Stomach (tissue), 4 donors: ENCODE measurements at regions not wholly inside any gene's neighbourhood (a gene's known extent, or its start where the extent isn't known, plus 50 kb on each side); places are given as distances from the start of the nearest gene placed in this dataset.

ENCODE experiments used
- EP300 ChIP-seq: sonication (generic); formaldehyde crosslinking; IDR thresholded peaks from one replicate; pipeline ENCODE4 v1.6.1; 2017; ENCODE audit warnings: antibody characterized with exemption
- POLR2A ChIP-seq, 4 donors: fragments of 450-650 bp; IDR thresholded peaks; one replicate each; pipeline ENCODE4 v1.6.1; 2016; ENCODE audit warnings: antibody characterized with exemption in 4 of 4, control low read depth in 2 of 4, mild to moderate bottlenecking in 1 of 4, moderate library complexity in 1 of 4
- TF ChIP-seq, protein P1 (sequence below), 7 experiments: fragments of 450-650 bp in 4 of 7; fragments of 200-600 bp in 3 of 7; sonication (generic) in 3 of 7; IDR thresholded peaks; one replicate each; pipeline ENCODE4 v1.5.1; 2016 to 2019; ENCODE audit warnings: antibody characterized with exemption in 7 of 7, control low read depth in 2 of 7, mild to moderate bottlenecking in 1 of 7

DNA sequence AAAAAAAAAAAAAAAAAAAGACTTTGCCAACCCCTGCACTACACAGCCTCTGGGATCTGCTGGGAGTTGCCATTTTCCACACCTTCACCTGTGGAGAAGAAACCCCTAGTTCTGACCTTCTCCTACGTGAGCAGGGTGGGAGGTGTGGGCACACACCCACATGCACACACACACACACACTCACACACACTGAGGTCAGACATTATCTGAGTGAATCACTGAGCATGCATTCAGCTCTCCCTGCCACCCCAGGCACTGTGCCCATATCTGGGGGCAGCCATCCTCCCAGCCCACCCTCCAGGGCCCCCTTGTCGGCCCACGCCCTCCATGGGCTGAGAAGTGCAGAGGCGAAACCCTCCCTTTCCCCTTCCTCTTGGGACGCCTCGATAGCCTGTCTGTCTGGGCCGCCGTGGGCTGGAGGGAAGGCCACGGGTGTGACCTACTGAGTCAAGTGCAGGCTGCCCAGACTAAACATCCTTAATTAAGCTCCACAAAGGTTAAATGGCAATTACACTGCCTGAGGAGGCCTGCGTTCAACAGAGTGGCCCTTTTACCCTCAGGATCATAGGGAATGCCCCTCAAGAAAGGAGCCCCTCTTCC, 143.8 kb downstream of the C16orf95 start:
- no peak for TF ChIP-seq POLR2A (IDR thresholded peaks at IDR 0.05)
- TF ChIP-seq, protein P1, sequence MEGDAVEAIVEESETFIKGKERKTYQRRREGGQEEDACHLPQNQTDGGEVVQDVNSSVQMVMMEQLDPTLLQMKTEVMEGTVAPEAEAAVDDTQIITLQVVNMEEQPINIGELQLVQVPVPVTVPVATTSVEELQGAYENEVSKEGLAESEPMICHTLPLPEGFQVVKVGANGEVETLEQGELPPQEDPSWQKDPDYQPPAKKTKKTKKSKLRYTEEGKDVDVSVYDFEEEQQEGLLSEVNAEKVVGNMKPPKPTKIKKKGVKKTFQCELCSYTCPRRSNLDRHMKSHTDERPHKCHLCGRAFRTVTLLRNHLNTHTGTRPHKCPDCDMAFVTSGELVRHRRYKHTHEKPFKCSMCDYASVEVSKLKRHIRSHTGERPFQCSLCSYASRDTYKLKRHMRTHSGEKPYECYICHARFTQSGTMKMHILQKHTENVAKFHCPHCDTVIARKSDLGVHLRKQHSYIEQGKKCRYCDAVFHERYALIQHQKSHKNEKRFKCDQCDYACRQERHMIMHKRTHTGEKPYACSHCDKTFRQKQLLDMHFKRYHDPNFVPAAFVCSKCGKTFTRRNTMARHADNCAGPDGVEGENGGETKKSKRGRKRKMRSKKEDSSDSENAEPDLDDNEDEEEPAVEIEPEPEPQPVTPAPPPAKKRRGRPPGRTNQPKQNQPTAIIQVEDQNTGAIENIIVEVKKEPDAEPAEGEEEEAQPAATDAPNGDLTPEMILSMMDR (IDR thresholded peaks at IDR 0.05): no peak
- no peak for TF ChIP-seq EP300
